Thymus (tissue), 11 donors: ENCODE measurements at regions not wholly inside any gene's neighbourhood (a gene's known extent, or its start where the extent isn't known, plus 50 kb on each side); places are given as distances from the start of the nearest gene placed in this dataset.

Experiments used
- DNase-seq, 9 donors: peaks; one replicate each; pipeline ENCODE4 v3.0.0-alpha.2; 2013; ENCODE audit warnings: low spot score in 9 of 9, low read depth in 6 of 9, missing footprints in 1 of 9
- H3K27ac ChIP-seq, 2 donors: one replicate each; pipeline ENCODE4 v1.5.1; 2013; ENCODE audit warnings: control low read depth in 1 of 2, low read depth in 1 of 2, low read length in 1 of 2, mild to moderate bottlenecking in 1 of 2, moderate library complexity in 1 of 2
- H3K27me3 ChIP-seq, 2 donors: one replicate each; pipeline ENCODE4 v1.5.1; 2013; ENCODE audit warnings: low read length in 1 of 2; ENCODE audit not compliant: control insufficient read depth in 2 of 2, insufficient read depth in 1 of 2
- H3K36me3 ChIP-seq, 2 donors: one replicate each; pipeline ENCODE4 v1.5.1; 2013; ENCODE audit warnings: low read length in 1 of 2, mild to moderate bottlenecking in 1 of 2, moderate library complexity in 1 of 2; ENCODE audit not compliant: control insufficient read depth in 2 of 2, insufficient read depth in 2 of 2
- H3K4me1 ChIP-seq, 2 donors: one replicate each; pipeline ENCODE4 v1.5.1; 2013; ENCODE audit warnings: low read length in 2 of 2; ENCODE audit not compliant: control insufficient read depth in 2 of 2, insufficient read depth in 2 of 2
- H3K4me3 ChIP-seq, 2 donors: one replicate each; pipeline ENCODE4 v1.5.1; 2013; ENCODE audit warnings: low read length in 2 of 2, control low read depth in 1 of 2, mild to moderate bottlenecking in 1 of 2
- H3K9me3 ChIP-seq, 2 donors: one replicate each; pipeline ENCODE4 v1.5.1; 2013; ENCODE audit warnings: low read length in 1 of 2, mild to moderate bottlenecking in 1 of 2; ENCODE audit not compliant: control insufficient read depth in 2 of 2, insufficient read depth in 1 of 2
- WGBS: extraction: QIAGEN DNeasy Blood & Tissue Kit; methylation state at CpG from one replicate; pipeline ENCODE4 v1.1.7; 2013; 5-methylcytosine and 5-hydroxymethylcytosine counted together
- donor health status: healthy.

- Histone ChIP-seq H3K9me3 (no peaks in the 10 kb centered on the region), H3K27ac (no peak overlapping the region), H3K4me1 (no peaks in the 10 kb centered on the region), H3K36me3 (no peaks in the 10 kb centered on the region), H3K4me3 (no peak overlapping the region), H3K27me3 (peaks cover 0 to 10% of the 10 kb centered on the region in 2 donors)
- no peak for DNase-seq
- WGBS = 89% methylated on average over 4 of the region's 4 CpGs
Measured at GRCh38 chr10:123577921-123578461, 88.2 kb upstream of the GPR26 start.

DNA sequence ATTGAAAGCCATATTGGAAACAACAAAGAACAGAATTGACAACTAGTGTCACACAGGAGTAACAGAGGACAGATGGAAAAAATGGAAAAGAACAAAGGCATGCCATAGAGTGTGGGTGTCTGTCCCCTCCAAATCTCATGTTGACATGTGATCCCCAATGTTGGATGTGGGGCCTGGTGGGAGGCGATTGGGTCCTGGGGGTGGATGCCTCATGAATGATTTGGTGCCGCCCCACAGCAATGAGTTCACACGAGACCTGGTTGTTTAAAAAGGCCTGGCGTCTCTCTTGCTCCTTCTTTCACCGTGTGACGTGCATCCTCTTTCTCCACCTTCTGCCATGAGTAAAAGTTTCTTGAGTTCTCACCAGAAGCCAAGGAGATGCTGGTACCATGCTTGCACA lies 87.4 kb upstream of the GPR26 start:
- no peak for DNase-seq
- no peaks in the 10 kb centered on the region for H3K9me3 ChIP-seq
- no peaks in the 10 kb centered on the region for H3K36me3 ChIP-seq
- H3K4me1 ChIP-seq = no peaks in the 10 kb centered on the region
- H3K4me3 ChIP-seq = no peak overlapping the region
- 94% methylated on average over 6 of the region's 6 CpGs for WGBS
- H3K27me3 ChIP-seq = peaks cover 0 to 15% of the 10 kb centered on the region in 2 donors
- no peak overlapping the region for H3K27ac ChIP-seq

DNA sequence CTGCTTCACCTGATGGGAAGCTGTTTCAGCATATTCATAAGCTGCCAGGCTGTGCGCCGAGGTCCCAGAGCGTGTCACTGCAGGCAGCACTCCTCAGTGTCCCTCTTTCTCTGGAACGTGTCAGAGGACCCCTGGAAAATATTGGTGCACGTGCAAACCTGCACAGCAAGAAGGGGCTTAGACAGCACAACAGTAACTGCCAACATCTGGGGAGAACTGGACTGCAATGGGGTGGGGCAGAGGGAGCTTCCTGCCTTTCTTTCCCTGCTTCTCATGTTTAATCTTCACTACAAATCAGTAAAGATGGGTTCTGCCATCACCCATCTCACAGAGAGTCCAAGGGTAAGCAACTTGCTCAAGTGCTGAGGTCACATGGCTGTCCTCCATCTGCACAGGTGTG lies 86.5 kb upstream of the GPR26 start:
- H3K27me3 ChIP-seq = peaks cover 0 to 22% of the 10 kb centered on the region in 2 donors
- H3K4me1 ChIP-seq = no peaks in the 10 kb centered on the region
- no peak for DNase-seq
- no peaks in the 10 kb centered on the region for H3K36me3 ChIP-seq
- H3K27ac ChIP-seq = no peak overlapping the region
- WGBS = 67% methylated on average over 5 of the region's 5 CpGs
- H3K9me3 ChIP-seq = no peaks in the 10 kb centered on the region
- no peak overlapping the region for H3K4me3 ChIP-seq

GRCh38 chr10:123580426-123580825 lies 85.7 kb upstream of the GPR26 start:
- no peaks in the 10 kb centered on the region for H3K4me1 ChIP-seq
- DNase-seq = no peak
- H3K36me3 ChIP-seq = no peaks in the 10 kb centered on the region
- H3K27ac ChIP-seq = no peak overlapping the region
- peaks cover 0 to 25% of the 10 kb centered on the region in 2 donors for H3K27me3 ChIP-seq
- no peaks in the 10 kb centered on the region for H3K9me3 ChIP-seq
- no peak overlapping the region for H3K4me3 ChIP-seq
- 62% methylated on average over 4 of the region's 4 CpGs for WGBS

DNA sequence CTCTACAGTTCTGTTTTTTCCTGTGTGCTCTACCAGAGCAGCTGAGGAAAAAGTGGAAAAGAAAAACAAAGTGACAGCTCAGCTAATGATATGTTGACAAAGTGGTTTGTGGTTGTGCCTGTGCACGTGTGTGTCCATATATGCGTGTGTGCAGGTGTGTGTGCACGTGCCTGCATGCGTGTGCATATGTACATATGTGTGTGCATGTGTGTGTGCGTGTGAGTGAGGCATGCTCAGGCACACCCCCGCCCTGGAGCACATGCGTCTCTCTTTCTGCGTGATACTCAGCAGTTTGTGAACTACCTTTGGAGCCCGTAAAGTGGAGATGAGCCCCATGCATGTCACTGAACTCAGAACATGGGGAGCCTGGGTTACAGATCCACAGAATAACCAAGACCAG lies 84.5 kb upstream of the GPR26 start:
- Histone ChIP-seq H3K4me3 (no peak overlapping the region), H3K27ac (no peak overlapping the region), H3K27me3 (peaks cover 0 to 25% of the 10 kb centered on the region in 2 donors), H3K9me3 (no peaks in the 10 kb centered on the region), H3K36me3 (no peaks in the 10 kb centered on the region), H3K4me1 (no peaks in the 10 kb centered on the region)
- WGBS = 71% methylated on average over 9 of the region's 9 CpGs
- no peak for DNase-seq

DNA sequence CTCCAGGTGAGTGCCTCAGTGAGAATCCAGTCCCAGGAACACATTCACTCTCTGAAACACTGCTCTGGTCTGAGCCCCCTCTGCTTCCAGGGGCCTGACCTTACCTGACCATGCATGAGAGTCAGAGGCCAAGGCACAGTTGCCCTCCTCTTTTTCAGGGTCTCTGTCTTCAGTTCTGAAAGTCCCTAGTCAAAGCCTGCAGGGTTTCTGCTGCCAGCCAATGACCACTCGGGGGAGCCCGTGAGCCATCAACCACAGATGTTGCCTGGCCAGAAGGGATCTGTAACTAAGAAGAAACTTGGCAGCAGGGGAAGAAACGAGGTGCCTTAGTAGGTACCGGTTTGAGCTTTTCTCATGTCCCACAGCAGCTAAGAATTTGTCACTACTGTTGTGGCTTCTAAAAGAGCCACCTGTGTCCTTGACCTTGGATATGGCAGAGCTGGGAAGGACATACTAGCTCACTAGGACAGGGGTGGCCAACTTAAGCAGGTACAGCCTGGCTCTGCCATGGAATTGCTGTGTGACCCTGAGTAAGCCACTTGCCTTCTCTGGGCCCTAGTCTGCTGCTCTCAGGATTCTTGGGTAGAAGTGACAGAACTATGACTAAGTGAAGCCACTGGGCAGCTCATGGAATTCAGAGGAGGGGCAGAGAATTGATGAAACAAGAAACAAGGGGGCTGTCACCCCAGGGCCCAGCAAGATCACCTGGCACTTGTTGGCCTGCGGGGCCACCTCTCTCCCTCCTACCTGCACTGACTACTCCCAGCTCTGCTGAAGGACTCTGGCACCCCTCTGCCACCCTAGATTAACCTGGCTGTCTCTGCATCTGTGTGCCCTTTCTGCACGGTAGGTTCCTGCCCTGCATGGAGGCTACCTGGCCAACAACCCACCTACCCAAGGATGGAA lies 83.8 kb upstream of the GPR26 start:
- 31% methylated on average over 6 of the region's 6 CpGs for WGBS
- Histone ChIP-seq H3K4me1 (no peaks in the 10 kb centered on the region), H3K27ac (no peak overlapping the region), H3K4me3 (no peak overlapping the region), H3K9me3 (no peaks in the 10 kb centered on the region), H3K27me3 (peaks cover 0 to 25% of the 10 kb centered on the region in 2 donors), H3K36me3 (no peaks in the 10 kb centered on the region)
- DNase-seq = peak; percentile 26 to 78 (median 41)

DNA sequence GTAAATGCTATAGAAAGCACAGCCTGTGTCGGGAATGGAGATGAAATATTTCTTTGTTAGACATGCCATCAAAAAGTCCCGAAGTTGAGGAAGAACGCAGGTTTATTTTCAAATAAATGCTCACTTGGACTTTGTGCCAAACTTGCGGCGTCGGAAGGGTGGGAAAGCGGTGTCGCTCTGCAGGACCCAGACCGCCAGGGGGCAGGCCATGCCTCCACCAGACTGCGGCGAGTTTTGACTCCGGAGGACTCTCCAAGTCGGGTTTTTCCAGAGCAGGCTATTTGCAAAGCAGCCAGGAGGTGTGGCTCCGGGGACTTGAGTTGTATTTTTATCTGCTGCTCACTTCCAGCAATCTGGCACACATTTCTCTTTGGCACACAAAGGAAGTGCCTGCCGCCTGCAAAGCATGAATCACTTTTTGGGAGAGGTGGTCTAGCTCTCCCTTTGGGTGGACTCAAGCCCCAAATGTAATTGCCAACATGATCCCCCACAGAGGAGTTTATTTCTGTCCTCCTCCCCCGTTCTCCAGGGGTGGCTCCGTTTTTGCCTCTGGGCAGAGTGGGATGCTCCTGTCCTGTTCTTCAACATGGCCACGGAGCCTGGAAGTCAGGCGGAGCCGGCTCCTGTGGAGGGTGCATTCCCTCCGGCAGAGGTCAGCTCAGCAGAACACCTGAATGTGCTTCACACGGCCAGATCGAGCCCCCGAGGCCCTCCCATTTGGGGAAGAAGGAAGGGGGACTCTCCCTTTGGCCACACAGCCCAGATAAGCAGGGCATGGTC lies 82.3 kb upstream of the GPR26 start:
- no peak overlapping the region for H3K27ac ChIP-seq
- H3K9me3 ChIP-seq = no peaks in the 10 kb centered on the region
- H3K4me1 ChIP-seq = no peaks in the 10 kb centered on the region
- H3K4me3 ChIP-seq = no peak overlapping the region
- H3K36me3 ChIP-seq = no peaks in the 10 kb centered on the region
- DNase-seq = peak in 6 of 9 donors; percentile 15 to 58 (median 32)
- peaks cover 0 to 25% of the 10 kb centered on the region in 2 donors for H3K27me3 ChIP-seq
- WGBS = 22% methylated on average over 24 of the region's 24 CpGs

DNA sequence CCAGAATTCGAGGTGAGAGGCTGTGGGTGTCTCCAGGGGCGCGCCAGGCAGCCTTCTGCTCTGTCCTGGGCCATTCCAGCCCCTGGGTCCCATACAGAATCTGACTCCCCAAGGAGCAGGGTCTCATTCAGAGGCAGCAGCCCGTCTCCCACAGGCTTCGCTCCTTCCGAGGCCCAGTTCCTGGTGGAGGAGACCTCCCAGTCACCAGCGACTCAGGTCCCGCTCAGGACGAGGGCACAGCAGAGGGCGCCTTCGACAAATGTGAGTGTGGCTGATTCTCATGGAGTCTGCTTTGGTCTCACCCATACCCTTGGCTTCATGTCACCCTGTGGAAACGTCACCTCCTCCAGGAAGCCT lies 81.8 kb upstream of the GPR26 start:
- no peak overlapping the region for H3K4me3 ChIP-seq
- peaks cover 0 to 25% of the 10 kb centered on the region in 2 donors for H3K27me3 ChIP-seq
- H3K36me3 ChIP-seq = no peaks in the 10 kb centered on the region
- H3K9me3 ChIP-seq = no peaks in the 10 kb centered on the region
- H3K4me1 ChIP-seq = no peaks in the 10 kb centered on the region
- DNase-seq = no peak
- no peak overlapping the region for H3K27ac ChIP-seq
- 89% methylated on average over 12 of the region's 12 CpGs for WGBS
